Tibial nerve (tissue), 4 donors: ENCODE measurements at regions not wholly inside any gene's neighbourhood (a gene's known extent, or its start where the extent isn't known, plus 50 kb on each side); places are given as distances from the start of the nearest gene placed in this dataset.
"Not testable (repeated sequence)": the region's sequence is repeated elsewhere in the genome, so short reads cannot be mapped to it uniquely, and the experiment has no call there.

Experiments
- DNase-seq, 2 donors: peaks; one replicate each; pipeline ENCODE4 v3.0.0-alpha.2; 2019; ENCODE audit warnings: low spot score in 2 of 2
- H3K27ac ChIP-seq, 4 donors: fragments of 200-600 bp; sonication (generic) in 3 of 4; one replicate each; pipeline ENCODE4 v1.5.1; 2017 to 2019; ENCODE audit warnings: mild to moderate bottlenecking in 1 of 4
- H3K27me3 ChIP-seq, 2 donors: fragments of 200-600 bp; sonication (generic) in 1 of 2; one replicate each; pipeline versions ENCODE4 v1.5.1 to v1.6.0; 2017 to 2019
- H3K36me3 ChIP-seq, 3 donors: fragments of 200-600 bp; sonication (generic); one replicate each; pipeline ENCODE4 v1.5.1; 2018 to 2019
- H3K4me1 ChIP-seq, 4 donors: fragments of 200-600 bp; sonication (generic) in 3 of 4; one replicate each; pipeline ENCODE4 v1.5.1; 2017 to 2019
- H3K4me3 ChIP-seq, 4 donors: fragments of 200-600 bp; sonication (generic) in 3 of 4; one replicate each; pipeline ENCODE4 v1.5.1; 2017 to 2019; ENCODE audit warnings: mild to moderate bottlenecking in 1 of 4, moderate library complexity in 1 of 4
- H3K9me3 ChIP-seq, 4 donors: fragments of 200-600 bp; sonication (generic) in 3 of 4; one replicate each; pipeline ENCODE4 v1.5.1; 2017 to 2019
- CTCF ChIP-seq, 5 experiments: fragments of 200-600 bp in 3 of 5; fragments of 450-650 bp in 2 of 5; sonication (generic) in 3 of 5; IDR thresholded peaks; one replicate each; pipeline ENCODE4 v1.5.1; 2016 to 2019; ENCODE audit warnings: antibody characterized with exemption in 5 of 5, mild to moderate bottlenecking in 3 of 5, moderate library complexity in 2 of 5
- EP300 ChIP-seq, 2 donors: sonication (generic); formaldehyde crosslinking; IDR thresholded peaks; one replicate each; pipeline ENCODE4 v1.6.1; 2017; ENCODE audit warnings: antibody characterized with exemption in 2 of 2, mild to moderate bottlenecking in 1 of 2
- POLR2A ChIP-seq, 2 donors: fragments of 450-650 bp; IDR thresholded peaks; one replicate each; pipeline ENCODE4 v1.6.1; 2017; ENCODE audit warnings: antibody characterized with exemption in 2 of 2, mild to moderate bottlenecking in 2 of 2, moderate library complexity in 2 of 2
- WGBS, 2 donors: methylation state at CpG; one replicate each; pipeline ENCODE4 v1.1.5; 2018; 5-methylcytosine and 5-hydroxymethylcytosine counted together

GRCh38 chr3:137180220-137180619 is 222.4 kb downstream of the IL20RB start:
- no peak overlapping the region for H3K4me3 ChIP-seq
- no peaks in the 10 kb centered on the region for H3K4me1 ChIP-seq
- TF ChIP-seq POLR2A (IDR thresholded peaks at IDR 0.05): no peak
- TF ChIP-seq EP300 (IDR thresholded peaks at IDR 0.05): no peak
- no peak for TF ChIP-seq CTCF (IDR thresholded peaks at IDR 0.05)
- H3K9me3 ChIP-seq: peaks cover 0 to 4% (median 0%) of the 10 kb centered on the region in 4 donors
- no peak overlapping the region for H3K27ac ChIP-seq
- no peaks in the 10 kb centered on the region for H3K27me3 ChIP-seq
- H3K36me3 ChIP-seq: no peaks in the 10 kb centered on the region
- DNase-seq: no peak
- 95 to 97% methylated on average over 2 of the region's 2 CpGs for WGBS, 2 donors

- Histone ChIP-seq H3K9me3 (no peaks in the 10 kb centered on the region), H3K4me3 (no peak overlapping the region), H3K27ac (no peak overlapping the region), H3K36me3 (no peaks in the 10 kb centered on the region), H3K4me1 (no peaks in the 10 kb centered on the region), H3K27me3 (no peaks in the 10 kb centered on the region)
- peak in 1 of 2 donors; percentile 38 for DNase-seq
- 76 to 84% methylated on average over 6 of the region's 6 CpGs for WGBS, 2 donors
- TF ChIP-seq EP300 (IDR thresholded peaks at IDR 0.05) (no peak), POLR2A (IDR thresholded peaks at IDR 0.05) (no peak), CTCF (IDR thresholded peaks at IDR 0.05) (no peak)
These were observed 233.5 kb downstream of the IL20RB start for GRCh38 chr3:137191133-137191923.

- H3K36me3 ChIP-seq: no peaks in the 10 kb centered on the region
- DNase-seq: no peak
- H3K27me3 ChIP-seq: no peaks in the 10 kb centered on the region
- 72 to 79% methylated on average over 8 of the region's 8 CpGs for WGBS, 2 donors
- TF ChIP-seq POLR2A (IDR thresholded peaks at IDR 0.05): no peak
- no peak for TF ChIP-seq CTCF (IDR thresholded peaks at IDR 0.05)
- no peak for TF ChIP-seq EP300 (IDR thresholded peaks at IDR 0.05)
- no peaks in the 10 kb centered on the region for H3K9me3 ChIP-seq
- no peak overlapping the region for H3K4me3 ChIP-seq
- no peak overlapping the region for H3K27ac ChIP-seq
- no peaks in the 10 kb centered on the region for H3K4me1 ChIP-seq
These were observed 234.2 kb downstream of the IL20RB start for GRCh38 chr3:137191951-137192350.

GRCh38 chr3:137194301-137194700 is 236.5 kb downstream of the IL20RB start:
- no peaks in the 10 kb centered on the region for H3K36me3 ChIP-seq
- DNase-seq: no peak
- H3K4me1 ChIP-seq: no peaks in the 10 kb centered on the region
- no peak overlapping the region for H3K27ac ChIP-seq
- 63% methylated on average over 4 of the region's 4 CpGs for WGBS, 2 donors
- H3K9me3 ChIP-seq: no peaks in the 10 kb centered on the region
- no peak overlapping the region for H3K4me3 ChIP-seq
- no peaks in the 10 kb centered on the region for H3K27me3 ChIP-seq
- no peak for TF ChIP-seq POLR2A (IDR thresholded peaks at IDR 0.05)
- TF ChIP-seq EP300 (IDR thresholded peaks at IDR 0.05): no peak
- no peak for TF ChIP-seq CTCF (IDR thresholded peaks at IDR 0.05)

- H3K9me3 ChIP-seq, DNase-seq, H3K27me3 ChIP-seq, H3K4me1 ChIP-seq, H3K4me3 ChIP-seq, H3K27ac ChIP-seq, H3K36me3 ChIP-seq: not testable (repeated sequence)
- 97 to 100% methylated on average over 2 to 32 of the region's 32 CpGs for WGBS, 2 donors
These were observed 240.6 kb downstream of the IL20RB start for GRCh38 chr3:137198374-137198773.
